GM12878 (cell line): ENCODE measurements at regions not wholly inside any gene's neighbourhood (a gene's known extent, or its start where the extent isn't known, plus 50 kb on each side); places are given as distances from the start of the nearest gene placed in this dataset.

Experiments
- BHLHE40 ChIP-seq, 2 experiments: fragments of 450-650 bp in 1 of 2; IDR thresholded peaks; 2 replicates each; pipeline ENCODE4 v1.6.1; 2011 to 2017; ENCODE audit warnings: low read depth in 2 of 2, borderline replicate concordance in 1 of 2, improper control_type of control experiment in 1 of 2, low read length in 1 of 2, mild to moderate bottlenecking in 1 of 2
- CREB1 ChIP-seq: IDR thresholded peaks from 2 replicates; pipeline ENCODE4 v1.6.1; 2012; ENCODE audit warnings: low read depth, mild to moderate bottlenecking, inconsistent platforms
- CTCF ChIP-seq, 3 experiments: IDR thresholded peaks in 2 of 3; conservative IDR thresholded peaks in 1 of 3; 2 replicates each; pipeline ENCODE4 v1.5.1; 2011; ENCODE audit warnings: low read depth in 3 of 3, low read length in 3 of 3, mild to moderate bottlenecking in 3 of 3, control low read depth in 2 of 3, moderate library complexity in 2 of 3, inconsistent platforms in 1 of 3, mixed read lengths in 1 of 3; ENCODE audit not compliant: control insufficient read depth in 2 of 3, insufficient read depth in 1 of 3; ENCODE audit errors: extremely low read depth in 1 of 3
- KDM1A ChIP-seq: fragments of 200-600 bp; sonication (generic); IDR thresholded peaks from 2 replicates; pipeline ENCODE4 v1.6.1; 2016; ENCODE audit warnings: borderline replicate concordance
- NFIC ChIP-seq: IDR thresholded peaks from 2 replicates; pipeline ENCODE4 v1.6.1; 2012; ENCODE audit warnings: low read depth, mild to moderate bottlenecking, inconsistent platforms, low read length, moderate library complexity
- POLR2A ChIP-seq: IDR thresholded peaks from 2 replicates; pipeline ENCODE4 v1.6.1; 2011; ENCODE audit warnings: low read depth, mild to moderate bottlenecking, low read length
- POLR2AphosphoS5 ChIP-seq: IDR thresholded peaks from 2 replicates; pipeline ENCODE4 v1.6.1; 2011; ENCODE audit warnings: mild to moderate bottlenecking, low read length, inconsistent platforms
- RFX5 ChIP-seq: IDR thresholded peaks from 2 replicates; pipeline ENCODE4 v1.6.1; 2011; ENCODE audit warnings: low read depth, low read length, improper control_type of control experiment
- ZZZ3 ChIP-seq: IDR thresholded peaks from 2 replicates; pipeline ENCODE4 v1.6.1; 2011; ENCODE audit warnings: low read depth; ENCODE audit not compliant: control insufficient read depth, insufficient read length

GRCh38 chr9:79140751-79141150 is 431.0 kb upstream of the TLE4 start:
- TF ChIP-seq CTCF (IDR thresholded peaks at IDR 0.05 in 2 of 3, conservative IDR thresholded peaks at IDR 0.05 in 1 of 3; ENCODE audit: control insufficient read depth in 2 of 3, extremely low read depth in 1 of 3, insufficient read depth in 1 of 3, low read depth in 3 of 3, low read length in 3 of 3) (no peak), RFX5 (no peak), BHLHE40 (IDR thresholded peaks at IDR 0.05; ENCODE audit: borderline replicate concordance in 1 of 2, low read depth in 2 of 2, low read length in 1 of 2) (no peak), POLR2A (no peak), NFIC (no peak), CREB1 (no peak), POLR2AphosphoS5 (no peak), ZZZ3 (no peak), KDM1A (no peak)
